ENCODE measurements at regions not wholly inside any gene's neighbourhood (a gene's known extent, or its start where the extent isn't known, plus 50 kb on each side); places are given as distances from the start of the nearest gene placed in this dataset.

- ChIA-PET CTCF (no interaction called here), POLR2A (no interaction called here)
- DNase-seq (ENCODE audit: low read depth, low spot score) (no peak), FAIRE-seq (no peak)
- H3K36me3 ChIP-seq (ENCODE audit: control insufficient read depth in 2 of 2, extremely low read depth in 1 of 2, insufficient read depth in 2 of 2, low read length in 2 of 2), result no peaks in the 10 kb centered on the region
- no peaks in the 10 kb centered on the region for H3K9me1 ChIP-seq (replicated peaks; ENCODE audit: control insufficient read depth, extremely low read depth, insufficient read depth, low read length)
- BruUV-seq (replicated peaks), result no TSS peak
- intact Hi-C loops (cut with micrococcal nuclease), result no loop called here
- no peaks in the 10 kb centered on the region for H3K9me3 ChIP-seq (replicated peaks; ENCODE audit: control insufficient read depth, insufficient read depth, low read length)
- TF ChIP-seq JUN (IDR thresholded peaks at IDR 0.05; ENCODE audit: borderline replicate concordance, insufficient read depth, insufficient read length, low read depth) (no peak), CTCF (IDR thresholded peaks at IDR 0.05; ENCODE audit: extremely low read depth in 1 of 2, insufficient read depth in 1 of 2, low read depth in 1 of 2, low read length in 2 of 2) (no peak), GATA2 (IDR thresholded peaks at IDR 0.05; ENCODE audit: insufficient read depth, insufficient read length, low read depth, low read length) (no peak), POLR2AphosphoS5 (IDR thresholded peaks at IDR 0.05; ENCODE audit: insufficient read depth, low read depth, low read length) (no peak), EZH2 (IDR thresholded peaks at IDR 0.05; ENCODE audit: borderline replicate concordance, low read depth, low read length, severe bottlenecking) (no peak), MYC (IDR thresholded peaks at IDR 0.05; ENCODE audit: low read depth, low read length) (no peak), FOS (IDR thresholded peaks at IDR 0.05; ENCODE audit: borderline replicate concordance, insufficient read depth, low read length) (no peak), POLR2A (IDR thresholded peaks at IDR 0.05; ENCODE audit: low read depth, low read length) (no peak)
- TF ChIP-seq, protein P1, sequence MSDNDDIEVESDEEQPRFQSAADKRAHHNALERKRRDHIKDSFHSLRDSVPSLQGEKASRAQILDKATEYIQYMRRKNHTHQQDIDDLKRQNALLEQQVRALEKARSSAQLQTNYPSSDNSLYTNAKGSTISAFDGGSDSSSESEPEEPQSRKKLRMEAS (IDR thresholded peaks at IDR 0.05; ENCODE audit: insufficient read depth, insufficient read length), result no peak
- H4K20me1 ChIP-seq (replicated peaks; ENCODE audit: control insufficient read depth, extremely low read depth, insufficient read depth, low read length), result no peaks in the 10 kb centered on the region
- no peaks in the 10 kb centered on the region for H3K27me3 ChIP-seq (ENCODE audit: control insufficient read depth in 2 of 2, insufficient read depth in 2 of 2, low read length in 2 of 2)
- no peak overlapping the region for H2AFZ ChIP-seq (ENCODE audit: low read depth, low read length)
- H3K79me2 ChIP-seq (ENCODE audit: control insufficient read depth, insufficient read depth, low read length), result no peaks in the 10 kb centered on the region
- no peak overlapping the region for H3K27ac ChIP-seq (ENCODE audit: insufficient read depth, low read depth, low read length)
- H3K4me2 ChIP-seq (ENCODE audit: insufficient read depth, low read length), result no peak overlapping the region
- no peak overlapping the region for H3K4me3 ChIP-seq (replicated peaks in 1 of 3; ENCODE audit: insufficient read depth in 1 of 3, low read depth in 1 of 3, low read length in 3 of 3)
- H3K4me1 ChIP-seq (ENCODE audit: control insufficient read depth, extremely low read depth, insufficient read depth, low read length), result no peaks in the 10 kb centered on the region
- dilution Hi-C loops (cut with MboI; ENCODE audit: extremely low pct_ligation_motif_present, low sequenced_read_pairs), result no loop called here
- no peak overlapping the region for H3K9ac ChIP-seq (replicated peaks; ENCODE audit: extremely low read depth, insufficient read depth, low read length)
These were observed 643.6 kb downstream of the ACTL7B start for GRCh38 chr9:108212184-108212583.

All from endothelial cell of umbilical vein (primary cell).